Muscle of back (tissue), 3 donors: ENCODE measurements at regions not wholly inside any gene's neighbourhood (a gene's known extent, or its start where the extent isn't known, plus 50 kb on each side); places are given as distances from the start of the nearest gene placed in this dataset.

ENCODE experiments used
- DNase-seq, 3 donors: peaks; one replicate each; pipeline versions ENCODE4 v3.0.0 to v3.0.0-alpha.2; 2013

GRCh38 chr15:56868170-56868569, 50.3 kb upstream of the TCF12 start:
- DNase-seq: peak in 1 of 3 donors; percentile 12

GRCh38 chr15:56866803-56867202, 51.6 kb upstream of the TCF12 start:
- DNase-seq: no peak

GRCh38 chr15:56857828-56858227, 60.6 kb upstream of the TCF12 start:
- DNase-seq: no peak

- no peak for DNase-seq
Observed at GRCh38 chr15:56856934-56857333, 61.5 kb upstream of the TCF12 start.

- no peak for DNase-seq
Observed at GRCh38 chr15:56844892-56845291, 73.6 kb upstream of the TCF12 start.

- DNase-seq: no peak
Observed at GRCh38 chr15:56844471-56844870, 74.0 kb upstream of the TCF12 start.

- no peak for DNase-seq
Observed at GRCh38 chr15:56839641-56840040, 78.8 kb upstream of the TCF12 start.

GRCh38 chr15:56839099-56839498, 79.3 kb upstream of the TCF12 start:
- DNase-seq: no peak

- DNase-seq: no peak
Observed at GRCh38 chr15:56838085-56838484, 80.4 kb upstream of the TCF12 start.

- DNase-seq: no peak
Observed at GRCh38 chr15:56837273-56837672, 81.2 kb upstream of the TCF12 start.

- peak; percentile 37 to 66 (median 46) for DNase-seq
Observed at GRCh38 chr15:56835718-56836171, 82.7 kb upstream of the TCF12 start.

GRCh38 chr15:56832125-56832524, 86.3 kb upstream of the TCF12 start:
- DNase-seq: peak; percentile 41 to 58 (median 47)

GRCh38 chr15:56831467-56832005, 86.9 kb upstream of the TCF12 start:
- peak in 2 of 3 donors; percentile 27 to 45 for DNase-seq

- DNase-seq: peak; percentile 34 to 67 (median 50)
Observed at GRCh38 chr15:56824175-56824574, 90.9 kb upstream of the ZNF280D start.

GRCh38 chr15:56821721-56822425, 88.6 kb upstream of the ZNF280D start:
- DNase-seq: peak in 2 of 3 donors; percentile 43 to 47

- DNase-seq: no peak
Observed at GRCh38 chr15:56820333-56820732, 87.0 kb upstream of the ZNF280D start.

- DNase-seq: peak; percentile 82 to 92 (median 86)
Observed at GRCh38 chr15:56817321-56818080, 84.2 kb upstream of the ZNF280D start.

GRCh38 chr15:56816781-56817180, 83.5 kb upstream of the ZNF280D start:
- peak in 1 of 3 donors; percentile 52 for DNase-seq

- DNase-seq: no peak
Observed at GRCh38 chr15:56815247-56815646, 81.9 kb upstream of the ZNF280D start.

- DNase-seq: no peak
Observed at GRCh38 chr15:56814429-56814828, 81.1 kb upstream of the ZNF280D start.

GRCh38 chr15:56813995-56814394, 80.7 kb upstream of the ZNF280D start:
- no peak for DNase-seq

GRCh38 chr15:56812961-56813360, 79.7 kb upstream of the ZNF280D start:
- no peak for DNase-seq

- no peak for DNase-seq
Observed at GRCh38 chr15:56812221-56812620, 78.9 kb upstream of the ZNF280D start.
